GM21390 (cell line): ENCODE measurements at regions not wholly inside any gene's neighbourhood (a gene's known extent, or its start where the extent isn't known, plus 50 kb on each side); places are given as distances from the start of the nearest gene placed in this dataset.

ENCODE experiments used
- ATAC-seq: cut with Tn5 transposase; IDR thresholded peaks from one replicate; pipeline ENCODE4 v1.9.1; 2021; ENCODE audit not compliant: unreplicated experiment

DNA sequence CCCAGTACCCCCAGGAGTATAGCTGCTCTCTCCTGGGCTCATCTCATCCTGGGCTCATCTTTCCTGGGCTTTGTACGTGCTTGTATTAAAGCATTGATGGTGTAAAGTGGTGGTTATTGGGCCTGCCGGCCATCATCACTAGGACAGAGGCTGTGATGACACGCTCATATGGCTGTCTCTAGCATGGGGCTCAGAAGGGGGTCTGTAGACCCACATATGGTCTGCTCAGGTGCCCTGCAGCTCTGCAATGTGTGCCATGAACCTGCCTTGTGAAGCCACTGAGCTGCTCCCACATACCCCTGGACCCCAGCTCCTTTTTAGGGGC is 143.4 kb downstream of the CDC5L start:
- ATAC-seq, result no peak

DNA sequence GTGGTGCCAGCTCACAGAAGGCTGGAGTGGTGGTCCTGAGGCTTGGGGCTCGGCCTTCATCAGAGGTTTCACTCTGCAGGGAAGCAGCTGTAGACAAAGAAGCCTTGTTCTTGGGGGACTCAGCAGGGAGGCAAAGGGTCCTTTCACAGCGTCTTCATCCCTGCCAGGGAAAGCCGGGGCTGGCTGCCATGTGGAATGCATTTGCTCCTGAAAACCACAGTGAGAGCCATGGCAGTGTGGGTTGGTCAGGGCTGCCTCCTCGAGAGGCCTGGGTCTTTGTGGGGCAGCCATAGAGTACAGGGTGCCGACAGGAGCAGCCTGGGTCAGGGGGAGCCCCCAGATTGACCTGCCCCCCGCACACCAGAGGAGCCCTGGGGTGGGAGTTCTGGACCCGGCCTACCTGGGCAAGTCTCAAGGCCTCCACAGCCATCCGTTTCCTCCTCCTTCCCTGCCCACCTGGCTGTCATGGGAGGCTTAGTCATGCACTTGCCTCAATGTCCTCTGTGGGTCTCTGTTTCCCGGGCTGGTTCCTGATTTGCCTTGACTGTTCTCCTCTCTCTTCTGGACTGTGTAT is 144.0 kb downstream of the CDC5L start:
- ATAC-seq, result no peak

DNA sequence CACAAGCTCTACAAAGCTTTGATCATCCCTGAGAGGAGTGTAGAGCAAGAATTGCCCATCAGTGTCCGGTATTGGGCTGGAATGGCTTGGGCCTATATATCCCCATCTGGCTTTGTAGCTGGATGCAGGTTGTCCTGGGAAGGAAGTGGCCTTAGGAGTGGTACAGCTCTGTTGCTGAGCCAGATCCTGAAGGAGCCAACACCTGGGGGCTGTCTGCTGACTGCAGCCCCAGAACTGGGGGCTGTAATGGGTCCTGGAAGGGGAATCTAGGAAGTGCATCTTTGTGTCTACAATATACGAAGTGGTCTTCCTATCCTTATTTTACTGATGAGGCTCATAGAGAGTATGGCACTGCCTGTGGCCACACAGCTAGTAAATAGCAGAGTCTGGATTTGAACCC is 145.9 kb downstream of the CDC5L start:
- ATAC-seq, result no peak

DNA sequence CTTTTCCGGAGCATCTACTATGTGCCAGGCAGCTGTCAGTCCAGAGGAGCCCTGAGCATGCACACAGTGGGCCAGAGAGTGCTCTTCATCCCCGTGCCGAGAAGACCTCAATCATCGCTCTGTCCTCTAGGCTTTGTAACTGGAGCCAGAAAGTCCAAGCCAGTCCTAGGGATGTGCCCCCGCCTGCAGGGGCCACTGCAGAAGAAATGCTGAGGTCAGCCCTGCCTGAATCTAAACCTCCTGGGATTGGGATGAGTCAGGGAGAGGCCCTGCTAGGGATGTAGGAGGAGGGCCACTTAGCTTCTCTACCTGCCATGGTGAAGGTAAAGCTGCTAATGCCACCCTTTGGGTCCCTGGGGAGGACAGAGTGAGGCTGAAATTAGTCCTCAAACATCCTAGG is 146.8 kb downstream of the CDC5L start:
- no peak for ATAC-seq

DNA sequence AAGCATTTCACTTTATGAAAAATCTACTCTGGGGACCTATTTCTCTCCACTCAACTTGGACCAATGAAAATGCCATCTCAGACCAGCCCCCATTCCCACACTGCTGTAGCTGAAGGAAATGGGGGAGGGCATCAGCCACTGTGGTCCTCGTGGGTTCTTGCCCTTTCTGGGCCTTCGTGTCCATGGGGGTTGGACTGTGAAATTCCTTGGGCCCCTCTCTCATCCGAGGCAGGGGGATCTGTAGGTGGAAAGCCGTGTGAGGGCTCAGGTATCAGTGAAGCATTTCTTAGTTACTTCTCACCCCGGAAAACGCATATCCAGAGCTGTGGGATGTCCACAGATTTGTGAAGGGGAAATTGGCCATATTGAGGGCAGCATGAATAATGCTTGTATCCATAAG is 147.9 kb downstream of the CDC5L start:
- no peak for ATAC-seq

DNA sequence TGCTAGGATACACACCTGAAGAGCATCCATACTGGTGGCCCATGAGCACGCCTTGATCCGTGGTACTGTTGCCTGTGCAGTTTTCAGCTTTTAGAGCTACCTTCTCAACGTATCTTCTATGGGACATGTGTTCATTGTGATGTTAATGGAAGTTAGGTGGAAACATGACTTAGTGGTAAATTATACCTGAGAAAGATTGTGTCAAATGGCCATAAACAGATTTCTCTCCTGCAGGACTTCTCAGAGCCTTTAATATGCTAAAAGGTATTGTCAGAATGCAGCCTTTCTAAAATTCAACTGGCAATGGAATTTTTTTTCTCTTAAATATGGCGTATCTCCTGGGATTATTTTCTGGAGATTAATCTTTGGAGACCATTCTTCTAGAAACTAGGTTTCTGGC is 148.5 kb downstream of the CDC5L start:
- ATAC-seq, result no peak

DNA sequence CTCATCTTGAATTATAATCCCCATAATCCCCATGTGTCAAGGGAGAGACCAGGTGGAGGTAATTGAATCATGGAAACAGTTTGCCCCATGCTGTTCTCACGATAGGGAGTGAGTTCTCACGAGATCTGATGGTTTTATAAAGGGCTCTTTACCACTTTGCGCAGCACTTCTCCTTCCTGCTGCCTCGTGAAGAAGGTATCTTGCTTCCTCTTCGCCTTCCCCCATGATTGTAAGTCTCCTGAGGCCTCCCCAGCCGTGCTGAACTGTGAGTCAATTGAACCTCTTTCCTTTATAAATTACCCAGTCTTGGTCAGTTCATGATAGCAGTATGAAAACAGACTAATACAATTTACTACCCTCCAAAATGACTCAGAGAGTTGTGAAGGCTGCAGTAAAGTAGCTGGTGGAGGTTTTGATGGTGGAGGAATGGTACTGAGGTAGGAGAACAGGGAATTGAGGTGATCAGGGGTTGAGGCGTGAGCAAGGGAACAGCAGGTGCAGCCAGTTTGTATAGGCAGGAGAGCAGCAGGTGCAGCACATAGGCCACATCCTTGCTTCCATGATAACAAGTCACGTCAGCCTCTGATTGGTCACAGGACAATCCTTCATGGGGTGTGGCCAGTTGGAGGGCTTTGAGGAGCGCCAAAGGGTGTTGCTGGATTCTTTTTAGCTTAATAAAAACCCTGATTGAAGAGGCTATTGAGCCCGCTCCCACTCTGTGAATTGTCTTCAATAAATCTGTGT is 150.0 kb downstream of the CDC5L start:
- no peak for ATAC-seq

DNA sequence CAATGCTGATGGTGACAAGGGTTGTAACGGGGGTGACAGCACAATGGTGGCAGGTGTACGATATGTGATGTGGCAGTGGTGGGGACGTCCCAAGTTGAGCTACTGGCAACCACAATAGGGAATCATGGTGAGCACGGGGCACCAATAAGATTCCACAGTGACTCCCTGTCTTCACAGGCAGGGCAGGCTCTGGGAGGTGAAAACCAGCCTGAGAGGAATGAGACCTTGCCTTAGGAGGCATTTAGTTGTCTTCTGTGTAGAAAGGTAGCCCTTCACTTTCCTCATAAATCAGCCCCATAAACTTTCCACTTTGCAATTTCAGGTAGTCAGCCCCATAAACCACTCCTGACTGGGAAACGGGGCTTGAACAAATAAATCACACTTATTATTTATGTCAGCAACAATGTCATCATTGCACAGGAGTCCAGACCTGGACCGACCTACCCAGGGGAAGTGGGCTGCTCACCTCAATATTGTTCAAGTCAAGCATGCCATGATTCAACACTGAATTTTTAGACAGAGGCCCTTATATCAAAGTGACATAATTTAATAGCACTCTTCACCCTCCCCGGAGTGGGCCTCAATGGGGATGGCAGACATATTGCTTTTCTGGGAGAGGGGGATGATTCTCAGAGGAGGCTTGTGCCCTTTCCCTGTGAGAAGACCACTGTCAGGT is 150.8 kb downstream of the CDC5L start:
- no peak for ATAC-seq

DNA sequence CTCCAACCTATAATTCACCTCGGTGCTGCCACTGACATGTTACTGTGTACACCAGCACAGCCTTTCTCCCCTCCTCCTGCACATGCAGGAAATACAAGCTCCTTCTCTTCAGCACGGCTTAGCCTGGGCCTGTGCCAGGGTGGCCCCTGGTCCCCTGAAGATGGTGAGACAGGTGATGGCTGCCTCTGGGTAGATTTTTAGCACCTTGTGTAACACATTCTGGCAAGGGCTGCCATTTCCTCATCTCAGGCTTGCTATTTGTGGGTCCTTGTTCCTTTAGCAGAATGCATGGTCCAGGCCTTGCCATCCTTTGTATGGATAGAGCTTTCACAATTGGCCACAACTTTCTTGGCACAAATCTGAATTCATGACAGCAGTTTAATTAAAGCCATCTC is 151.3 kb downstream of the CDC5L start:
- ATAC-seq, result no peak

DNA sequence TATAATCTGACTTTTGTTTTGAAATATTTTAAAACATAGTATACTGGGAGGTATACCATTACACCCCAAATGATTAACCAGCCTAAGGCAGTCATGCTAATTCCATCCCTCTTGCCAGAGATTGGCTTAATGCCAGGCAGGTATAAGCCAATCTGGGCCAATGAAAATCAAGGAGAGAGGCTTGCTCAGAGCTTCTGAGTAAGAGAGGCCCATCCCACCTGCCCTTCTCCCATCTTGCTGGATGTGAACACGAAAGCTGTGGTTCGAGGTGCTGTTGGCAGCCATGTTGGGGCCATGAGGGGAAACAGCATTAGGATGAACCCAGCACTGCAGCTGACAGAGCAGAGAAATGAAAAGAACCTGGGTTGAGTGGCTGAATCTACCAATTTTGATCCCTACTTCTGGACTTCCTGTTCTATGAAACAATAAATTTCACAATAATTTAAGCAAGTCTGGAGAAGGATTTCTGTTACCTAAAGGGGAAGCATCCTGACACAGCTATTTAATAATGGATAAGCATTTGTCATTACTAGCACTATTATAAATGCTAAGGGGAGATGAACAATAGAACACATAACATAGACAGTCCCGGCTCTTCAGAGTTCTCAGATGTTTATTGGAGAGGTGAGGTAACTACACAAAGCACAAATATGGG is 152.3 kb downstream of the CDC5L start:
- no peak for ATAC-seq

DNA sequence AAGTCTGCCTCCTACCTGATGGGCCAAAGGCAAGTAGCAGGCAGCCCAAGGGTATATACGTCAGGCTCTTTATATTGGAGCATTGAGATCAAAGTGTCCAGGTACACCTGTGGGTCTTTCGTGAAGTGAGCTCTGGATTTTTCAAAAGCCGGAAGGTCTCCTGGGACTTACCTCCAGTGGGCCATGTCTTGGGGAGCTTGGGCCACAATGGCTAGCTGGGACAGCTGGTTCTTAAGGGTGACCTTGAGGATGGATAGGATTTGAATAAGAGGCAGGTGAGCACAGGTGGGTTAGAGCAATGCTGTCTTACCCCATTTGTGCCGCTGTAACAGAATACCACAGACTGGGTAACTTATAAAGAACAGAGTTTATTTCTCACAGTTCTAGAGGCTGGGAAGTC is 153.4 kb downstream of the CDC5L start:
- ATAC-seq, result no peak

DNA sequence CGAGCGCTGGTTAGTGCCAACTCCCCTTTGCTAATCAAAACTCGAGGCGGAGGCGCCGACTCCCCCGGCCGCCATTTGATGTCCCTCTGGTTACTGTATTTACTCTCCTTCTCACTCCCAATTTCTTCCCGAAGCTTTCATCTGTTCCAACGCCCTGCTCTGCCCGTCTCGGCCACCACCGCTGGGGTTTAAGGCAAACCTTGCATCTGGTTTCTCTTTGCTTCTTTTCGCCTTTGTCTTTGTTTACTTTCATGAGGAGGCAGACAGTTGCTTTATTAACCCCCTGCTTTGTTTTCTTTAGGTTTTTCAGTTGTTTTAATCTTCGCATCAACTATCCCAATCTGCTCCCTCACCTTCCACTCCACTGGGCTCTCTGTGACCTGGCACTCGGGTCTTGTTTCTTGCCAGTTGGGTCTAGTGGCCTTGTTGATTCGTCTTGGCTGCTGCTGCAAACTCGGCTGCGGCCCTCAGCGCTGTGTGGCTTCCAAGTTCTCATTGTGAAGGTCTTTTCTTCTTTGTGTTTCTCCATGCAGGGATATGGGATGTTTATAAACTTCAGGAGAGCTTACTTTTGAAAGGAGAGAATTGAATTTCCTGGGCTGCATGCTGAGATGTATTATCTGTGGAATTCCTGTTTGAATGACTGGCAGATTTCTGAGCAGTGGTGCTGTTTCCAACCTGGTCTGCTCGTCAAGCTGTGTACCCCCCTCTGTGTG is 155.1 kb downstream of the CDC5L start:
- no peak for ATAC-seq

DNA sequence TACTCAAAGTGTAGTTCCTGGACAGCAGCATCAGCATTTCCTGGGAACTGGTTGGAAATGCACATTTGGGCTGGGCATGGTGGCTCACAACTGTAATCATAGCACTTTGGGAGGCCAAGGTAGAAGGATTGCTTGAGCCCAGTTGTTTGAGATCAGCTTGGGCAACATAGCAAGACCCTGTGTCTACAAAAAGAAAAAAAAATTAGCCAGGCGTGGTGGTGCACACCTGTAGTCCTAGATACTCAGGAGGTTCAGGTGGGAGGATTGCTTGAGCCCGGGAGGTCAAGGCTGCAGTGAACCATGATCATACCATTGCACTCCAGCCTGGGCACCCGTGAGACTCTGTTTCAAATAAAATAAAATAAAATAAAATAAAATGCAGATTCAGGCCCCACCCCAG is 156.2 kb downstream of the CDC5L start:
- ATAC-seq, result no peak

DNA sequence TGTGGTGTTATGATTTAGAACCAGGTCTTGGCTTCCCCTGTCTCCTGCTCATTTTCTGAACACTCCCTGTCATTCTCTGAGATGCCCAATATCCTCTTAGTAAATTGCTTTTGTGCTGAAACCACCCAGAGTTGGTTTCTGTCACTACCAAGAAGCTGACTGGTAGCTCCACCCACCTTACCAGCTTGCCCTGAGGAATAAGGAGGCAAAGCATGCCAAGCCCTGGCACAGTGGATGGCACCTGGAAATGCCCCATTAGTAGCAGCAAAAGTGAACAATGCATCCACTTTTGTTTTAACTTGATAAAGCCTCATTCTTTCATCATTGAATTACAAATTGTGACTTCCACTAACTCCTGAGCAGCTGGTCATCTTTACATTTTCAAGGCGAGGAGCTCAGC is 157.7 kb downstream of the CDC5L start:
- no peak for ATAC-seq

DNA sequence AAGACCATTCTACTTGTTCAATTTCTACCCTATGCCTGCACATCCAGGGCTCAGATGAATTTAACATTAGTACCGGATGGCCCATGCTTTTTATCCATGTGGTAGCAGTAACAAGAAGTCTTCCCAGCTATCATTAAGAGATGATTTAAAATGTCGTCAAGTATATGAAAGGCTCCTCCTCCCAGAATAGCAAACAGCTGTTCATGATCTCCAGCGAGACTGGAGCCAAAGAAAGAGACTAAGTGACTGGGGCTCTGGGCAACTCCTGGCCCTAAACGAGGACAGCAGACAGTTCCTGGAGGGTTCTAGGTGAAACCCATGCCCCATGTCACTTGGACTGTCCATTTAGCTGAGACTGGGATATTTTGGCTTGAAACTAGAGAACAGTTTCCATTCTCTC is 160.8 kb downstream of the CDC5L start:
- no peak for ATAC-seq

DNA sequence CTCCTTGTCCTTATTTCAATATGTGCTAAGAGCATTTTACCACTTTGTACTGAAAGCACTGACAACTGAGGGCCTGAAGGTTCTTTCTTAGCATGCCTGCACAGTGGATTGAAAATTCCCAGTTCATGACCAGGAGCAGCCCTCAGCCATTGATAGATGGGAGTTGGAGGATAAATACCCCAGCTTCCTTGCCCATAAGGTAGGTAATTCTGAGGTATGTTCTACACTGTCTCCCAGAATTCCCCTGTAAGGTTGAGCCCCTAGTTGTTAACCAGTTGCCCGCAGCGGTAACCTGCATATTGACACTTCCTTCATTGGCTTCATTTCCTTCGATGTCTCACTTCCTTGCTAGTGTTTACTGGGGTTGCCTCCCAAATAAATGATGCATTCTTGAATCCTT is 162.0 kb downstream of the CDC5L start:
- no peak for ATAC-seq

DNA sequence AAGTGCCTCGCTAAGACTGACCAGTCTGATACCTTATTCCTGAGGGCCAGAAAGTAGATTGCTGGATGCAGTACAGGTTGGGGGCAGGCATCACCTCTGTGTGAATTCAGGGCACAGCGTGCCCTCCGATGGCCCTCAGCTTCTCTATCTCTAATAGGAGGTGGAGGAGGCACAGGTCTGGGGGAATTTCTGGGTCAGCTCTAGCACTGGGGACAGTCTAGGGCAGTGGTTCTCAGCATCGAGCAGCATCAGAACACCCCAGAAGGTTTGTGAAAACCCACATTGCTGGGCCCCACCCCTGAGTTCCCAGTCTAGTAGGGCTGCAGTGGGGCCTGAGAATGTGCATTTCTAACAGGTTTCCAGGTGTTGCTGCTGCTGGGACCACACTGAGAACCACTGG is 166.7 kb downstream of the CDC5L start:
- no peak for ATAC-seq

DNA sequence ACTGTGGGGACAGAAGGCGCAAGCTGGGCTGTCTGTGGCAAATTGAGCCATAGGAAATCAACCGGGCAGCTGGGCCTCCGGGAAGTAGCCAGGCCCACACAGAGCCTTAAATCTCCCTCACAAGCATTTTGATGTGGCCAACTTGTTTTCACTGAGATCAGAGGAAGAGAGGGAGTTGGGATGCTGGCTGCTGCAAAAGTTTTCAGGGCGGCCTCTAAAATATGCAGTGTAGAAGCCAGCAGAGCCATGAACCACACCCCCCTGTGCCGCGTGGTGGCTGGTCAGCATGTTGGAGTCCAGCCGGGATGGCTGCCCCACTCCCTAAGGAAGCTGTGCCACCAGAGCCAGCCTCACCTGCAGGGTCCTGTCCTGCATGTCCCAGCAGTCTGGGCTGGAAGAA is 167.4 kb downstream of the CDC5L start:
- no peak for ATAC-seq

DNA sequence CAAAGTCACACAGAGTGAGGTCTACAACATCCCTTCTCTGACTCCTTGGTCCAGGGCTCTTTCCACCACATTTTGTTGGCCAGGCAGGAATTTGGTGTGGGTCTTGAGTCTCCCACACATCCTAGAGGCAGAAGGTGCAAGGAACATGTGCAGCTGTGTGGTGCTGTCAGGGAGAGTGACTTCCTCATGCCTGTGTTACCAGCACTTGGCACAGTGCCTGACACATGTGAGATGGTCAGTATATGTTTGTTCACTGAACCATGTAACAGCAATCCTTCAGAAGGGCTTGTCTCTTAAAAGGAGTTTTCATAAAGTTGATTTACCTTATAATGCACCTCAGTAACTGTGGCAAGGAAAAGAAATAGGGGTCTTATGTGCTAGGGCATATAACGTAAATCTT is 168.5 kb downstream of the CDC5L start:
- no peak for ATAC-seq

DNA sequence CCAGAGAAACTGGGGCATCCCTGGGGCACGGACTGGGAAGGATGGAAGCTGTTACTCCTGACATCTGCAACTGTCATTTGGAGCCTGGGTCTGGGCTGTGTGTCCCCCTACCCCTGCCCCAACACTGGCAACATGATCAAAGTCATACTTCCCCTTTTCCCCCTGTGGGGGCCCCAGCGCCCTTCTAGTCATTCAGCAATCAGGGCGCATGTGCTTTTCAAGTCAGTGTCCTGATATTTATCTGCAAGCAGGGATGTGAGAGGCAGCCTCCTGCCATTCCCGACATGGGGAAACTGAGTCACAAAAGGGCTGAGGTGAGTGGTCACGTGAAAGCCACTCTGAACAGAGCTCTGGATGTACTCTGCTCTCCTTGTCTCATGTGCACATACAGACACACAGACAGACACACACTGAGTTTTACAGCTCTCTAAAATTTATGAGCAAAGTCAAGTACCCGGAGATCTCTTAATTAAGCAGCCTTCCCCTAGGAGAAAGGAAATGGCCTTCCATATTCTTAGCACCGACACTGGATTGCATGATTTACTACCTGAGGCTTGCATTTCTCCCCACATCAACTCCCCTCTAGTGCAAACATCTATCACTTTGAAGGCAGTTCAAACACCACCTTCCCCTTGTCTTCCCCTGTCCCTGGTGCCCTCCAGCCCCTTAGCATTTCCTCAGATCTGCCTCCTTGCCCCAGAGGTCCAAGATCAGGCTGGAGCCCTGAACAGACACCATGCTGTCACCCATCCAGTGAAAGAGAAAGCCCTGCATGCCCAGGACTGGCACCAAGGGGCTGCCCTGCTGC is 170.7 kb downstream of the CDC5L start:
- ATAC-seq, result no peak

DNA sequence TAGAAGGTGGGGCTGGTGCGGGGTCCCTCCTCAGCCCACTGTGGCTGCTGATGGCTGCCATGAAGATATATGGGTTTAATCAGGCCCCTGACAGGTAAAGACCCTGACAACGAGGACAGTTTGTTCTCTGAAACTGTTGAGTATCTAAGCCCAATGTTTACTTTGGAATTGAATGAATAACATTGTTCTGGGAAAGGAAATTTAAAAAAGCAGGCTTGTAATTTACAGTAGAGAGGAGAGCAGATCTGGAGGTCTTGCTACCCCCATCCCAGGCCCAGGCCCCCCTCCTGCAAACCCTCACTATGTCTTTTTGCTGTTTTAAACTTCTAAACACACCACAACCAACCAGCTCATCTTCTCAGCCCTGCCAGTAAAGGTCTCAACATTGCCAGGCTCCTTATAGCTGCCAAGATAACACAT is 171.3 kb downstream of the CDC5L start:
- ATAC-seq, result no peak
